IMR-90 (cell line): ENCODE measurements at regions not wholly inside any gene's neighbourhood (a gene's known extent, or its start where the extent isn't known, plus 50 kb on each side); places are given as distances from the start of the nearest gene placed in this dataset.

ENCODE experiments used
- BHLHE40 ChIP-seq: fragments of 150-350 bp; IDR thresholded peaks from 2 replicates; pipeline ENCODE4 v1.6.1; 2016; ENCODE audit warnings: mild to moderate bottlenecking, low read depth, low read length
- CEBPB ChIP-seq: IDR thresholded peaks from 2 replicates; pipeline ENCODE4 v1.6.1; 2012; ENCODE audit warnings: low read depth, low read length, improper control_type of control experiment
- MAFK ChIP-seq: IDR thresholded peaks from 2 replicates; pipeline ENCODE4 v1.6.1; 2012; ENCODE audit warnings: low read depth, low read length, improper control_type of control experiment
- MAZ ChIP-seq: IDR thresholded peaks from 2 replicates; pipeline ENCODE4 v1.6.1; 2012; ENCODE audit warnings: low read depth, mild to moderate bottlenecking, low read length, improper control_type of control experiment, moderate library complexity, borderline replicate concordance
- POLR2A ChIP-seq: IDR thresholded peaks from 2 replicates; pipeline ENCODE4 v1.6.1; 2012; ENCODE audit warnings: mild to moderate bottlenecking, low read depth, low read length
- RAD21 ChIP-seq: IDR thresholded peaks from 2 replicates; pipeline ENCODE4 v1.6.1; 2012; ENCODE audit warnings: low read length, improper control_type of control experiment
- RCOR1 ChIP-seq: IDR thresholded peaks from 2 replicates; pipeline ENCODE4 v1.6.1; 2012; ENCODE audit warnings: mild to moderate bottlenecking, low read length, improper control_type of control experiment; ENCODE audit not compliant: insufficient replicate concordance
- SMC3 ChIP-seq: fragments of 150-350 bp; IDR thresholded peaks from 2 replicates; pipeline ENCODE4 v1.6.1; 2016; ENCODE audit warnings: low read depth, mild to moderate bottlenecking, antibody characterized with exemption, low read length, moderate library complexity
- TF ChIP-seq, protein P1 (sequence below): conservative IDR thresholded peaks from 2 replicates; pipeline ENCODE4 v1.5.1; 2012; ENCODE audit warnings: mild to moderate bottlenecking, low read depth, low read length, improper control_type of control experiment
- TF ChIP-seq, protein P2 (sequence below): fragments of 150-350 bp; IDR thresholded peaks from 2 replicates; pipeline ENCODE4 v1.6.1; 2016; ENCODE audit warnings: low read depth, mild to moderate bottlenecking, low read length, moderate library complexity, borderline replicate concordance

DNA sequence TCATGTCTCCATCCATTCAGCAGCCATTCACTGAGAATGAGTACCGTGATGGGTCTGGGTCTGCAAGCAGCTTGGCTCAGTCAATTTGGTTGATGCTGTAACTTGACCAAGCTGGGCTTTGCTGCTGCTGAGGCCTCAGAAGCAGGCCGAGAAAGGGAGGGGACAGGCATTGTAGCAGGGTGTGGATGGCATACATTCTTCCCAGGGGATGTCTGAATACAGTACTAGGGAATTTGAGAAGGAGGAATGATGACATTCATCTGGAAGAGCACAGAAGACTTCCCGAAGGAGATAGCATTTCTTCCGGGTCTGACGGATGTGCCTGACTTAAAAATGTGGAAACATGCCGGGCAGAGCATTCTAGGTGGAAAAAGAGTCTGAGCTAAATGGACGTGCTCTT, 105.3 kb upstream of the ADPGK start:
- TF ChIP-seq MAFK (no peak), RCOR1 (no peak), POLR2A (no peak), RAD21 (no peak), BHLHE40 (no peak), MAZ (no peak), CEBPB (no peak), SMC3 (no peak)
- TF ChIP-seq, protein P1, sequence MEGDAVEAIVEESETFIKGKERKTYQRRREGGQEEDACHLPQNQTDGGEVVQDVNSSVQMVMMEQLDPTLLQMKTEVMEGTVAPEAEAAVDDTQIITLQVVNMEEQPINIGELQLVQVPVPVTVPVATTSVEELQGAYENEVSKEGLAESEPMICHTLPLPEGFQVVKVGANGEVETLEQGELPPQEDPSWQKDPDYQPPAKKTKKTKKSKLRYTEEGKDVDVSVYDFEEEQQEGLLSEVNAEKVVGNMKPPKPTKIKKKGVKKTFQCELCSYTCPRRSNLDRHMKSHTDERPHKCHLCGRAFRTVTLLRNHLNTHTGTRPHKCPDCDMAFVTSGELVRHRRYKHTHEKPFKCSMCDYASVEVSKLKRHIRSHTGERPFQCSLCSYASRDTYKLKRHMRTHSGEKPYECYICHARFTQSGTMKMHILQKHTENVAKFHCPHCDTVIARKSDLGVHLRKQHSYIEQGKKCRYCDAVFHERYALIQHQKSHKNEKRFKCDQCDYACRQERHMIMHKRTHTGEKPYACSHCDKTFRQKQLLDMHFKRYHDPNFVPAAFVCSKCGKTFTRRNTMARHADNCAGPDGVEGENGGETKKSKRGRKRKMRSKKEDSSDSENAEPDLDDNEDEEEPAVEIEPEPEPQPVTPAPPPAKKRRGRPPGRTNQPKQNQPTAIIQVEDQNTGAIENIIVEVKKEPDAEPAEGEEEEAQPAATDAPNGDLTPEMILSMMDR = no peak
- TF ChIP-seq, protein P2, sequence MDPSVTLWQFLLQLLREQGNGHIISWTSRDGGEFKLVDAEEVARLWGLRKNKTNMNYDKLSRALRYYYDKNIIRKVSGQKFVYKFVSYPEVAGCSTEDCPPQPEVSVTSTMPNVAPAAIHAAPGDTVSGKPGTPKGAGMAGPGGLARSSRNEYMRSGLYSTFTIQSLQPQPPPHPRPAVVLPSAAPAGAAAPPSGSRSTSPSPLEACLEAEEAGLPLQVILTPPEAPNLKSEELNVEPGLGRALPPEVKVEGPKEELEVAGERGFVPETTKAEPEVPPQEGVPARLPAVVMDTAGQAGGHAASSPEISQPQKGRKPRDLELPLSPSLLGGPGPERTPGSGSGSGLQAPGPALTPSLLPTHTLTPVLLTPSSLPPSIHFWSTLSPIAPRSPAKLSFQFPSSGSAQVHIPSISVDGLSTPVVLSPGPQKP = no peak
